Glutamatergic neuron (in vitro differentiated cells): ENCODE measurements at regions not wholly inside any gene's neighbourhood (a gene's known extent, or its start where the extent isn't known, plus 50 kb on each side); places are given as distances from the start of the nearest gene placed in this dataset.

ENCODE experiments used
- DNase-seq: peaks from one replicate; pipeline ENCODE4 v3.0.0; 2022
- H3K27ac Mint-ChIP-seq: one replicate; pipeline ENCODE4 v1.8.0; 2020; ENCODE audit warnings: mild to moderate bottlenecking, mixed read lengths, inconsistent platforms; ENCODE audit not compliant: unreplicated experiment
- H3K27me3 Mint-ChIP-seq: one replicate; pipeline ENCODE4 v1.8.0; 2020; ENCODE audit warnings: mild to moderate bottlenecking, moderate library complexity, mixed read lengths, inconsistent platforms; ENCODE audit not compliant: unreplicated experiment
- H3K36me3 Mint-ChIP-seq: one replicate; pipeline ENCODE4 v1.8.0; 2020; ENCODE audit warnings: mild to moderate bottlenecking, mixed read lengths, inconsistent platforms; ENCODE audit not compliant: unreplicated experiment
- H3K4me1 Mint-ChIP-seq: one replicate; pipeline ENCODE4 v1.8.0; 2020; ENCODE audit warnings: mild to moderate bottlenecking, low read depth, mixed read lengths, inconsistent platforms; ENCODE audit not compliant: unreplicated experiment
- H3K4me3 Mint-ChIP-seq: one replicate; pipeline ENCODE4 v1.8.0; 2020; ENCODE audit warnings: mild to moderate bottlenecking, mixed read lengths, inconsistent platforms; ENCODE audit not compliant: unreplicated experiment
- H3K9me3 Mint-ChIP-seq: one replicate; pipeline ENCODE4 v1.8.0; 2020; ENCODE audit warnings: mild to moderate bottlenecking, moderate library complexity, mixed read lengths, inconsistent platforms; ENCODE audit not compliant: unreplicated experiment
- TF ChIP-seq, protein P1 (sequence below): fragments of 200-600 bp; sonication (generic); IDR thresholded peaks from one replicate; pipeline ENCODE4 v1.5.0; 2021; ENCODE audit not compliant: partially characterized antibody, unreplicated experiment

DNA sequence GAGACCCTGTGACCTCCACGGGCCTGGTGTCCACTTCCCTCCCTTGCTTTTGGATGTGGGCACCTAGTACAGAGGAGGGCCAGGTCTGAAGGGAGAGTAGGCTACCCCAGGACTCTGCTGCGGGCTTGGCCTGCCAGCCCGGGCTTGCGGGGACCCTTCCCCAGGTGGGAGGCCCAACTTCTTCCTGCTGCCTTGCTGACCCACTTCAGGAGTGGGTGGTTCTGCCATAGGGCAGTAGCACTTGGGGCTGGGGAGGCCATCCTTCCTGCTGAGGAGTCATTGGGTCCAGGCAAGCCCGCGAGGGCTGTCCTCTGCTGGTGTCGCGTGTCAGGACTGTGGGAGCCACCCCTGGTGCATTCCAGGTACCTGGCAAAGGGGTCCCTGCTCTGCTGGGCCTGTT, 1250.0 kb downstream of the BRD1 start:
- no peaks in the 10 kb centered on the region for H3K36me3 Mint-ChIP-seq
- TF ChIP-seq, protein P1, sequence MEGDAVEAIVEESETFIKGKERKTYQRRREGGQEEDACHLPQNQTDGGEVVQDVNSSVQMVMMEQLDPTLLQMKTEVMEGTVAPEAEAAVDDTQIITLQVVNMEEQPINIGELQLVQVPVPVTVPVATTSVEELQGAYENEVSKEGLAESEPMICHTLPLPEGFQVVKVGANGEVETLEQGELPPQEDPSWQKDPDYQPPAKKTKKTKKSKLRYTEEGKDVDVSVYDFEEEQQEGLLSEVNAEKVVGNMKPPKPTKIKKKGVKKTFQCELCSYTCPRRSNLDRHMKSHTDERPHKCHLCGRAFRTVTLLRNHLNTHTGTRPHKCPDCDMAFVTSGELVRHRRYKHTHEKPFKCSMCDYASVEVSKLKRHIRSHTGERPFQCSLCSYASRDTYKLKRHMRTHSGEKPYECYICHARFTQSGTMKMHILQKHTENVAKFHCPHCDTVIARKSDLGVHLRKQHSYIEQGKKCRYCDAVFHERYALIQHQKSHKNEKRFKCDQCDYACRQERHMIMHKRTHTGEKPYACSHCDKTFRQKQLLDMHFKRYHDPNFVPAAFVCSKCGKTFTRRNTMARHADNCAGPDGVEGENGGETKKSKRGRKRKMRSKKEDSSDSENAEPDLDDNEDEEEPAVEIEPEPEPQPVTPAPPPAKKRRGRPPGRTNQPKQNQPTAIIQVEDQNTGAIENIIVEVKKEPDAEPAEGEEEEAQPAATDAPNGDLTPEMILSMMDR, result no peak
- peaks cover 6% of the 10 kb centered on the region for H3K27me3 Mint-ChIP-seq

DNA sequence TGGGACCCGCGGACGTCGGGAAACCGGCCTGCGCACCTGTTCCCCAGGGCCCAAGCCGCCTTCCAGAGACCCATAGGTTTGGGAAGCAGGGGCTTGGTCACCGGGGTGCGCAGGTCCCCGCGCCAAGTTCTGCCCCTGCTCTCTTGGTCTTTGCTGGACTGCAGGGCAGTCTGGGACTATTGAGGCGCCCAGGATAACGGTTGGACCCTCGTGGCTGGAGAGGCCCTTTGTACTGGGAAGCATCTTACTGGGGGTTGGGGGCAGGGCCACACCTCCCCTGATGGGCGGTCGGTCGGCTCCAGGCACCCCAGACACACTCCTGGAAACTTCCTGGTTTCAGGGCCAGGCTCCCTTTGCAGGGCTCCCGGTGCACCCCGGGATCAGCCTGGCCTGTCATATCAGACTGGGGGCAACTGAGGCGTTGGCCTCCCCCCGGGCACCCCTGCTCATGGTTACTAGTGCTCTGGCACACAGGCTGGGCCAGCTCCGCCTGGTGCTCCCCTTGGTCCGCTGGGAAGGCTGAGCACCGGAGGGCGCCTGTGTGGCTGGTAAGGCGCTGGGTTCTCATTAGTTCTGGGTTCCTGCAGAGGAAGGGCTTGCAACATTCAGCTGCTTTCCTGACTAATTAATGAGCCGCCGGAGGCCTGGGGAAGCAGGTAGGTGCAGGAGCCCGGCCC, 1250.5 kb downstream of the BRD1 start:
- DNase-seq, result peak; percentile 19
- Mint-ChIP-seq H3K27ac (no peak overlapping the region), H3K4me3 (no peak overlapping the region), H3K36me3 (no peaks in the 10 kb centered on the region), H3K9me3 (peaks cover 12% of the 10 kb centered on the region), H3K27me3 (peaks cover 6% of the 10 kb centered on the region), H3K4me1 (no peaks in the 10 kb centered on the region)
- TF ChIP-seq, protein P1, result no peak

More for the DNA sequence above, 1250.0 kb downstream of the BRD1 start:
- no peaks in the 10 kb centered on the region for H3K4me1 Mint-ChIP-seq
- no peak overlapping the region for H3K27ac Mint-ChIP-seq
- DNase-seq, result peak; percentile 14
- peaks cover 12% of the 10 kb centered on the region for H3K9me3 Mint-ChIP-seq
- H3K4me3 Mint-ChIP-seq, result peak overlapping the region; percentile 55

DNA sequence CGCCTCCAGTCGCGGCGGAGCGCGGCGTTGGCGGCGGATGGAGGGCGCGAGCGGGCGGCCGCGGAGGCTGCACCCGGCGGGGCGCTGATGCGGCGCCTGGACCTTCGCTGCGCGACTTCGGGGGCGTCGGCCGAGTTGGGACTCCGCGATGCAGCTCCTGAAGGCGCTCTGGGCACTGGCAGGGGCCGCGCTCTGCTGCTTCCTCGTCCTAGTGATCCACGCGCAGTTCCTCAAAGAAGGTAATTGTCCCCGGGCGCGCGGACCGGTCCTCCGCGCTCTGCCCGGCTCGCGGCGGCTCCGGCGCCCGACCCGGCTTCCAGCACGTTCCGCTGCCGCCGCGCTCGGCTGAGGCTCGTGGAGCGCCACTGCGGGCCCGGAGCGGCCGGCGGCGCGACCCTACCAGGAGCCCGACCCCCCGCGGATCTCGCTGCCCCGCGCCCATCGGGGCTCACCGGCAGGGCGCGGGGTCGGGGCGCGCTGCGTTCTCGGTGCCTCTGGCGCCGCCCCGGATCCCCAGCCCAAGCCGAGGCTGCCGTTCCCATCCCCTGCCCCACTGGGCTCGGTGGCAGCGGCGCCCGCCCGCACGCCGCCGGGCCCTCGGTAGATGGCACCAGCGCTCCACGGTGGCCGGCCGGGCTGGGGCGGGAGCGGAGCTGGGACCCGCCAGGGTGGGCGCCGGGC, 1251.2 kb downstream of the BRD1 start:
- TF ChIP-seq, protein P1, result peak; percentile 21
- Mint-ChIP-seq H3K27me3 (peaks cover 6% of the 10 kb centered on the region), H3K9me3 (peaks cover 15% of the 10 kb centered on the region), H3K4me3 (no peak overlapping the region), H3K36me3 (no peaks in the 10 kb centered on the region), H3K4me1 (no peaks in the 10 kb centered on the region), H3K27ac (no peak overlapping the region)
- peak; percentile 75 for DNase-seq

- DNase-seq, result peak; percentile 16
- H3K9me3 Mint-ChIP-seq, result peaks cover 15% of the 10 kb centered on the region
- no peak overlapping the region for H3K4me3 Mint-ChIP-seq
- peaks cover 3% of the 10 kb centered on the region for H3K36me3 Mint-ChIP-seq
- no peaks in the 10 kb centered on the region for H3K4me1 Mint-ChIP-seq
- TF ChIP-seq, protein P1, result no peak
- no peak overlapping the region for H3K27ac Mint-ChIP-seq
- peaks cover 6% of the 10 kb centered on the region for H3K27me3 Mint-ChIP-seq
Observed at GRCh38 chr22:48575618-48576332, 1251.9 kb downstream of the BRD1 start.
